ENCODE measurements at regions not wholly inside any gene's neighbourhood (a gene's known extent, or its start where the extent isn't known, plus 50 kb on each side); places are given as distances from the start of the nearest gene placed in this dataset.
"Not testable (repeated sequence)": the region's sequence is repeated elsewhere in the genome, so short reads cannot be mapped to it uniquely, and the experiment has no call there.

DNA sequence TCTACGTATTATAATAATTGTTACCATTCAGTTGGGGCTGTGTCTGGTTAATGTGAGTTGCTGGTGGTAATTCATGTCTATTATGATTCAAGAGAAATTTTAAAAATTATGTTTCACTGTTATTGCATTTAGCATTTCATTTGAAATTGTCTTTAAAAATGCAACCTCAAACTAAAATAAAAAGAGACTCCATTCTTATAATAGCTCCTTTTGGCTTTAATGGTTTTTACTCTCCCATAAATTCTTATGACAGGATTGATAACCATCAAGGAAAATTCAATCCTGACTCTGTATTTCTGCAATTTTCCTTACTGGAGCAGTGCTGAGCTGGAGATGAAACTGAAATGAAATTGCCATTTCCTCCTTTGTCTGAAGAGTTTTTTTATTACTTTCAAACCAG is 262.7 kb downstream of the REEP3 start:
- no peak for DNase-seq (ENCODE audit: low read depth)

DNA sequence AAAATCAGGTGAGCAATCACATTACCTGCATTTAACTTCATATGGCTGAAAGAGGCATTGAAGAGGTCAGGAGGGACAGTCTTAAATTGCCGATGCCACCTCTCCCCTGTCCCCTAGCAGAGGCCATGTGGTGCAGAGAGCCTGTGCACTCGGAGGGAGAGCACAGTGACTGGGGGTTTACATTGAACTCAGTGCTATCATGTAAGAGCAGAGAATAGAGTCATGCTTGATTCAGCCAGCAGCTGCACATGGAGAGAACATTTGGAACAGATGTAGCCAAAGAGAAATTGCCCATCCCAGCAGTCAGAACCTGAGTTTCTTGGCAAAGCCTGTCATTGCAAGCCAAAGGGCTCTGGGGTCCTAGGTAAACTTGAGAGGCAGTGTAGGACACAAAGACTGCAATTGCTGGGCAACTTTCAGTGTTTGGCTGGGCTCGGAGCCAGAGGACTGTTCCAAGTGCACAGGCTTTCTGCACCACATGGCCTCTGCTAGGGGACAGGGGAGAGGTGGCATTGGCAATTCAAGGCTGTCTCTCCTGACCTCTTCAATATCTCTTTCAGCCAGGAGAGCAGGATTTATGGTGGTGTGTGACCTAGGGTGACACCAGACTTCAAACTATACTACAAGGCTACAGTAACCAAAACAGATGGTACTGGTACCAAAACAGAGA is 267.1 kb downstream of the REEP3 start:
- no peak for DNase-seq (ENCODE audit: low read depth)

DNA sequence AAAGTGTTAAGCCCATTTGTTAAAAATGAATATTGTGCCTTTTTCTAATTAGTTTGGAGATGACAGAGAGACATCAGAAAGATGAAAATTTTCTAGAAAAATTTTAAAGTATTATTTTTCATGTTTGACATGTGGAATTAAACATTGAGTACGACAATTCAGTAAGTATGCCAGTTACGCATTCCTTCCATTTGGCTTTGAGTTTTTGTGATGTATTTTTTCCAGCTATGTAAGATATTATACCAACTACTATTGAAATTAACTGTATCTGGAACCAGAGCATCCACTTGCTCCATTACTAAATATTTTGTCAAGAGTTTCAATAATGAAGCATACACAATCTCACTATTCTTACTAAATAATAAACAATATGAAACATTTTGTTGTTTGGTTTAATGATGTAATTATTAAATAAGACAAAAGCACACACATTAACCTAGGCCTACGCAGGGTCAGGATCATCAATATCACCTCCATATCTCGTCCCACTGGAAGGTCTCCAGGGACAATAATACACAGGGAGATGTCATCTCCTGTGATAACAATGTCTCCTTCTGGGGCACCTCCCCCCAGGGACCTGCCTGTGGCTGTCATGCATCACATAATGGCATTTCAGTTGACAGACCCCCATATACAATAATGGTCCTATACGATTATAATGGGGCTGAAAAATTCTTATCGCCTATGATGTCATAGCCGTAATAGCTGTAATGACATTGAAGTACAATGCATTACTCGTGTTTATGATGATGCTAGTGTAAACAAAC is 274.1 kb downstream of the REEP3 start:
- DNase-seq (ENCODE audit: low read depth), result no peak

- DNase-seq (ENCODE audit: low read depth), result peak; percentile 56
Measured at GRCh38 chr10:63798599-63799498, 277.6 kb downstream of the REEP3 start.

- no peak for DNase-seq (ENCODE audit: low read depth)
Measured at GRCh38 chr10:63799521-63800300, 278.5 kb downstream of the REEP3 start.

DNA sequence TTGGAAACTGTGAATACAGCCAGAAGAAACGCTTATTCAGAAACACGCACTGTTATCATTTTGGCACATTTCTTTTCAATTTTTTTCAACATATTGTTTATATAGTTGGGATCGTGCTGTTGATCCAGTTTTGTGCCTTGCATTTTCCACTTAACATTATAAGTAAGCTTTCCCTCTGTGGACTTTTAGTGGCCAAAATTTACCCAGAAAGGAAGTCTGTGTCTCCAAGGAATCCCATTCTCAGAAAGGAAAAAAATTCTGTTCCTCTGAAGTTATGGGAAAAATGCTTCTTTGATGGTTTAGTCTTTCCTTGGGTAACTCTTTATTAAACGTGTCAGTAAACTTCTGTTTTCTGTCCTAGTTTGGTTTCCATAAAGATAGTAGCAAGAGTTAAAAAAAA is 280.0 kb downstream of the REEP3 start:
- DNase-seq (ENCODE audit: low read depth), result no peak

GRCh38 chr10:63806330-63806729 is 285.1 kb downstream of the REEP3 start:
- no peak for DNase-seq (ENCODE audit: low read depth)

DNA sequence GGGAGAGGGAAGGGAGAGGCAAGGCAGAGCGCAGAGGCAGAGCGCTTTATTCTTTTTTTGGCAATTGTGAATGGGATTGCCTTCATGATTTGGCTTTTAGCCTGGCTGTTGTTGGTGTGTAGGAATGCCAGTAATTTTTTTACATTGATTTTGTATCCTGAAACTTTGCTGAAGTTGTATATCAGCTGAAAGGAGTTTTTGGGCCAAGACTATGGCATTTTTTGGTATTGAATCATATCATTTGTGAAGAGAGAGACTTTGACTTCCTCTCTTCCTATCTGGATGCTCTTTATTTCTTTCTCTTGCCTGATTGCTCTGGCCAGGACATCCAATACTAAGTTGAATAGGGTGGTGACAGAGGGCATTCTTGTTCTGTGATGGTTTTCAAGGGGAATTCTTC is 291.3 kb downstream of the REEP3 start:
- DNase-seq (ENCODE audit: low read depth), result no peak

- peak; percentile 55 for DNase-seq (ENCODE audit: low read depth)
Measured at GRCh38 chr10:63819753-63820329, 298.6 kb downstream of the REEP3 start.

DNA sequence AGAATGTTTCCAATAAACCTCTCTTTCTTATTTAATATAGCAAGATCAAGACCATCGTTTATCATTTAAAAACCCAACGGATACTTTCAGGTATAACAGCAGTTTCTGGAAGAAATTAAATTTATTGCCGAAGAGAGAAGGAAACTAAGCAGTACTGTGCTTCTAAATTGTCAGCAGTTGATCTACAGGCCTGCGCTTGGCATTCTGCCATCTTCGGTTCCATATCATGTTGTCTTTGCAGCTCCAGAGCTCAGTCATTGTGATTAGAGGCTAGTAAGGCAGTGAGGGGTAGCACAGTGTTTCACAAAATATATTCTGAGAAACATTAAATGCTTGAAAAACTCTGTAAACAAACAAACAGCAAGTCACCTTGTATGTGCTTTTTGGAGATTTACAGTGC is 301.3 kb downstream of the REEP3 start:
- no peak for DNase-seq (ENCODE audit: low read depth)

GRCh38 chr10:63825111-63825510 is 303.9 kb downstream of the REEP3 start:
- no peak for DNase-seq (ENCODE audit: low read depth)

GRCh38 chr10:63825766-63826165 is 304.6 kb downstream of the REEP3 start:
- no peak for DNase-seq (ENCODE audit: low read depth)

DNA sequence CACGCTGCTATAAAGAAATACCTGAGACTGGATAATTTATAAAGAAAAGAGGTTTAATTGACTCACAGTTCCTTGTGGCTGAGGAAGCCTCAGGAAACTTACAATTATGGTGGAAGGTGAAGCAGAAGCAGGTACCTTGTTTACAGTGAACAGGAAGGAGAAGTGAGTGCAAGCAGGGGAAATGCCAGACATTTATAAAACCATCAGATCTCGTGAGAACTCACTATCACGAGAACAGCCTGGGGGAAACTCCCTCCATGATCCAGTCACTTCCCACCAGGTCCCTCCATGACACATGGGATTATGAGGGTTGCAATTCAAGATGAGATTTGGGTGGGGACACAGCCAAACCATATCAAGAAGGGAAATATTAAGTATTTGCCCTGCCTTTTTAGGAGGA is 305.8 kb downstream of the REEP3 start:
- DNase-seq (ENCODE audit: low read depth), result not testable (repeated sequence)

DNA sequence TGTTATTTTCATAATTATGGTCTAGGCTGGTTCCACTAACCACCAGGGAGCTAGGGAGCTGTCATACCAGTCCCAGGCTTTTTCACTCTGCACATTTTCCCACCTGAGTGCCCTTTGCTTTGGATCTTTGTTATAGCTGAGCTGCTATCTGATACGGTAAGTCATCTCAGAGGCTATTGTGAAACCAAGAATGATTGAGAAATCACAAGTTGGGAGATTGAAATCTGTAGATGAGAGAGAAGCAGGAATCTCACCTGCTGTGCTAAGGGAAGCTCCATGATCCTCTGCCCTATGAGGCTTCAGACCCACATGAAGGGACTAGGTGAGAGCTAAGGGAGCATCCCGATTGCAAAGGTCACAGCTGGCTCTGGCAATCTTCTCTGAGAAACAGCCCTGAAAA is 307.8 kb downstream of the REEP3 start:
- DNase-seq (ENCODE audit: low read depth), result no peak

DNA sequence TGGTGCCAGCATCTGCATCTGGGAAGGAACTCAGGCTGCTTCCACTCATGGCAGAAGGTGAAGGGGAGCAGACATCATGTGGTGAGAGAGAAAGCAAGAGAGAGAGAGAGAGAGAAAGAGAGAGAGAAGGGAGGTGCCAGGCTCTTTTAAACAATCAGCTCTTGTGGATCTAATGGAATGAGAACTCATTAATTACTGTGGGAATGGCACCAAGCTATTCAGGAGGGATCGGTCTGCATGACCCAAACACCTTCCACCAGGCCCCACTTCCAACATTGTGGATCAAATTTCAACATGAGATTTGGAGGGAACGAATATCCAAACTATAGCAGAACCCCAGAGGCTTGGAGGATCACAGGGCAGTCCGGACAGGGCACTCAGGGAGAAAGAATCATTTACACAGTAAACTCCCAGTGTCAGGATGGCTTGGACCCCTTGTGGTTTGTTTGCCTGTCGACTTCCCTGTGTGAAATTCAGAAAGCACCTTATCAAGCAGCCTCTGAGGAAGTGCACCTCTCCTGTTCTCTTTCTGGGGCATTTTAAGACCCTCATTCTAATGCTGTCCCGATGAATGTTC is 308.5 kb downstream of the REEP3 start:
- DNase-seq (ENCODE audit: low read depth), result no peak

DNA sequence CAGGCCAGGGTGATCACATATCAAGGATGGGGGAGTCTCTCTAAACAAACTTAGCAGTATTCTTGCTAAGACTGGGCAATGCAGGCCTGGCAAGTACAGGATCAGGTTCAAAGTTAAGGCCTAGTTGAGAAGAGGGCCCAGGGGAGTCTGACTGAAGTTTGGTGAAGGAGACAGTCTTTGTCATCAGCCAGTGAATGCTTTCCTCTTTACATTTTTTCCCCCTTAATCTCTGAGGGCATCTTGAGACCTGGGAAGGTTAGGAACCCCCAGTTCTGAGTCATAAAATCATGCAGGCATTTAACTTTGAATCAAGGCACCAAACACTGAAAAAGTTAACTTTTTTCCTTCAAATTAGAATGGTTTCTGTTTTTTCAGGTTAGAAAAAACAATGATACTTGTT is 311.5 kb downstream of the REEP3 start:
- DNase-seq (ENCODE audit: low read depth), result no peak

GRCh38 chr10:63833411-63834060 is 312.3 kb downstream of the REEP3 start:
- no peak for DNase-seq (ENCODE audit: low read depth)

GRCh38 chr10:63836666-63837442 is 315.7 kb downstream of the REEP3 start:
- DNase-seq (ENCODE audit: low read depth), result no peak

- no peak for DNase-seq (ENCODE audit: low read depth)
Measured at GRCh38 chr10:63841761-63842160, 320.6 kb downstream of the REEP3 start.

DNA sequence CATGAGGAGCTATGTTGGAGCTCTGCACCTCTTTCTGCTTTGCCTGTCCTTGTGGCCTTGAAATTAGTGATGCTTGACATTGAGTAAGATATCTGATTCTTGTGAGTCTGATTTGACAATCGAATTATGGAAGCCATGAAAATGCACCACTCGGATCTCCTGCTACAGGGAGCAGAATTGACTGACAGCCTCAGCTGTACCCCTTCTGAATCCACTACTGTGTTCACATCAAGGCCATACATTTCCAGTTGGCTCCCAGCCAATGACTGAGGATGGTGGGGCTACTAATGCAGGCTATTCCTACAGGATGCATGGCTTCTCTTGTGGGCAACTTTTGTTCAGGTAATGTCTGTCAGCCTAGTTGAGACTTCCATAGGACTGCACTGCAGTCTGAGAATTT is 321.9 kb downstream of the REEP3 start:
- DNase-seq (ENCODE audit: low read depth), result no peak

Data from RPMI7951 (cell line).